Chondrocyte (in vitro differentiated cells): ENCODE measurements at regions not wholly inside any gene's neighbourhood (a gene's known extent, or its start where the extent isn't known, plus 50 kb on each side); places are given as distances from the start of the nearest gene placed in this dataset.

Experiments used
- DNase-seq: peaks from one replicate; pipeline ENCODE4 v3.0.0; 2021; ENCODE audit warnings: mixed read lengths, low spot score
- H3K27ac Mint-ChIP-seq: one replicate; pipeline ENCODE4 v1.8.0; 2021; ENCODE audit warnings: mild to moderate bottlenecking, moderate library complexity, mixed read lengths; ENCODE audit not compliant: unreplicated experiment
- H3K27me3 Mint-ChIP-seq: 2 replicates; pipeline ENCODE4 v1.8.0; 2021; ENCODE audit warnings: low read depth, mixed read lengths
- H3K36me3 Mint-ChIP-seq: 2 replicates; pipeline ENCODE4 v1.8.0; 2021; ENCODE audit warnings: low read depth, mixed read lengths
- H3K4me1 Mint-ChIP-seq: 2 replicates; pipeline ENCODE4 v1.8.0; 2021; ENCODE audit warnings: low read depth, mild to moderate bottlenecking, mixed read lengths
- H3K4me3 Mint-ChIP-seq: one replicate; pipeline ENCODE4 v1.8.0; 2021; ENCODE audit warnings: mild to moderate bottlenecking, moderate library complexity, mixed read lengths; ENCODE audit not compliant: unreplicated experiment
- H3K9me3 Mint-ChIP-seq: 2 replicates; pipeline ENCODE4 v1.8.0; 2021; ENCODE audit warnings: low read depth, mixed read lengths
- CTCF ChIP-seq: fragments of 200-600 bp; sonication (generic); IDR thresholded peaks from 2 replicates; pipeline ENCODE4 v1.5.0; 2021; ENCODE audit warnings: antibody characterized with exemption, mild to moderate bottlenecking, moderate library complexity

DNA sequence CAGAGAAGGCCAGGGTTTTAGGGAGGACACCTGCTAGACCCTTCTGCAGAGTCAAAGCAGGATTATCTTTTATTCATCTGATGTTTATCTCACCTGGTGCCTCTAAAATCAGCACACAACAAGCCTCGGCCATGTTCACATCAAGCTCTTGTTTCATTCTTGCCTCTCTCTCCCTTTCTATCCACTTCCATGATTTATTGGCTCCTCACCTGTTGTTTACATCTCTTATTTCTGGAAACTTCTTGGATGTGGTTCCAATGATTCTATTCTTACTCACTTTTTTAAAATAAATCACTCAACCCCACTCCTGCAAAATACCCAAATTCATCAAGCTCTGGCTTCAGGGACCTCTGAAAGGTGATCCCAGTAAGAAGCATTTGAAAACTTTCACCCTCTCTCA, 407.0 kb upstream of the KLF4 start:
- Mint-ChIP-seq H3K36me3 (peaks cover 2% of the 10 kb centered on the region), H3K27me3 (peaks cover 8% of the 10 kb centered on the region), H3K4me3 (no peak overlapping the region), H3K27ac (no peak overlapping the region), H3K9me3 (no peaks in the 10 kb centered on the region), H3K4me1 (peaks cover 2% of the 10 kb centered on the region)
- TF ChIP-seq CTCF: no peak
- DNase-seq: no peak

DNA sequence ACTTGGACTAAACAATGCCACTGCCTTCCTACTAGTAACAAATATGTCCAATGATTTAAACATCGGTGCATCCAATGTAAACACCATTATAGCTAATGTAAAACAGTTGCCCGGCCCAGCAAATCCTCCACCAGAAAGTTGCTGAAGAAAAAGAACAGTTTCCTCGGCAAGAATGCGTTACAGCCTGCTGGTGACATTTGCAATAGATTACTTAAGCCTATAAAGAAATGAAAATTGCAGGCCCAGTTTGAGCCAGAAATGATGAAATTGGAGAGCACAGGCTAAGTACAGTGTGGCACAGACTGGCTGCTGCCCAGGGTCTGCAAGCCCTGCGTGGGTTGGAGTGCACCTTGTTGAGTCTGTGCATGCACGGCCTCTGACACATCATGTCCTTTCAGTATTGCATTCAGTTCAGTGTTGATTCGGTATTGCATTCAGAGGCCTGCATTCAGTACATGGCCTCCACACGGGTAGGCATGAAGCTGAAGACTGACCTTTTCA, 406.0 kb upstream of the KLF4 start:
- H3K36me3 Mint-ChIP-seq: peaks cover 2% of the 10 kb centered on the region
- peaks cover 2% of the 10 kb centered on the region for H3K4me1 Mint-ChIP-seq
- peaks cover 8% of the 10 kb centered on the region for H3K27me3 Mint-ChIP-seq
- no peak for TF ChIP-seq CTCF
- no peak overlapping the region for H3K27ac Mint-ChIP-seq
- no peak overlapping the region for H3K4me3 Mint-ChIP-seq
- DNase-seq: no peak
- H3K9me3 Mint-ChIP-seq: no peaks in the 10 kb centered on the region

DNA sequence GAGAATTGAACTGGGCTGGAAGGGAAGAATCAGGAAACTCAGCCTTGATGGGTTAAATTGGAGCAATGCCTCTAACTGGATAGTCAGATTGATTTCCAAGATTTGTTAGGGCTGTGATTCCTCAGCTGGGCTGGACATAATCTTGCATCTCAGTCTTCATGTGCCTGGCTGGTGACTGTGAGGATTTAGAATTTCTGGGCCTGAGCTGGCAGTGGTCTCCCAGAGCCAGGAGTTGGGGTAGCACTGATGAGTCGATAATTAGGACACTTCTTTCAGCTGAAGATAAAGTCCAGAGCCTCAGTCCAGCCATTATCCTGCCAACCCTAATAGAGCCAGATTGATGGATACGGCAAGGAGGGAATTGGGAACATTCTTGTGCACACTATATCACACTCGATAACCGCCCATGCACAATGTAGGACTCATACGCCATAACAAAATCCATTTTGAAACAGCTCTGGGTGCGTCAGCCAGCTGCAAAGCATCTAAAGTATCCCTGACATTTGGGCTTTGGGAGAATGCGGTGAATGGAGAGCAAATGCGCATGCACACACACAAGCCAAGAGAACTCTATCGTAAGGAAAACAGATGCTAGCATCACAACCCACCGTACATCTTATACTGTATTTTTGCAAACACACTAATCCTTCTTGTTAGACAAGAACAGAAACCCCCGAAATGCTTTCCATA, 405.1 kb upstream of the KLF4 start:
- TF ChIP-seq CTCF: no peak
- Mint-ChIP-seq H3K27me3 (peaks cover 5% of the 10 kb centered on the region), H3K27ac (no peak overlapping the region), H3K9me3 (peaks cover 3% of the 10 kb centered on the region), H3K4me3 (no peak overlapping the region), H3K36me3 (peaks cover under 1% of the 10 kb centered on the region), H3K4me1 (peaks cover 2% of the 10 kb centered on the region)
- no peak for DNase-seq

- Mint-ChIP-seq H3K4me3 (no peak overlapping the region), H3K36me3 (no peaks in the 10 kb centered on the region), H3K4me1 (peaks cover 5% of the 10 kb centered on the region), H3K9me3 (peaks cover 3% of the 10 kb centered on the region), H3K27me3 (peaks cover 3% of the 10 kb centered on the region), H3K27ac (no peak overlapping the region)
- no peak for DNase-seq
- no peak for TF ChIP-seq CTCF
Measured at GRCh38 chr9:107890921-107891465, 401.4 kb upstream of the KLF4 start.

GRCh38 chr9:107888773-107889227, 399.2 kb upstream of the KLF4 start:
- Mint-ChIP-seq H3K4me3 (no peak overlapping the region), H3K27ac (peak overlapping the region; percentile 49), H3K36me3 (no peaks in the 10 kb centered on the region), H3K9me3 (peaks cover 3% of the 10 kb centered on the region), H3K4me1 (peaks cover 6% of the 10 kb centered on the region), H3K27me3 (peaks cover 3% of the 10 kb centered on the region)
- DNase-seq: no peak
- TF ChIP-seq CTCF: no peak
